ENCODE measurements at regions not wholly inside any gene's neighbourhood (a gene's known extent, or its start where the extent isn't known, plus 50 kb on each side); places are given as distances from the start of the nearest gene placed in this dataset.
"Not testable (repeated sequence)": the region's sequence is repeated elsewhere in the genome, so short reads cannot be mapped to it uniquely, and the experiment has no call there.

DNA sequence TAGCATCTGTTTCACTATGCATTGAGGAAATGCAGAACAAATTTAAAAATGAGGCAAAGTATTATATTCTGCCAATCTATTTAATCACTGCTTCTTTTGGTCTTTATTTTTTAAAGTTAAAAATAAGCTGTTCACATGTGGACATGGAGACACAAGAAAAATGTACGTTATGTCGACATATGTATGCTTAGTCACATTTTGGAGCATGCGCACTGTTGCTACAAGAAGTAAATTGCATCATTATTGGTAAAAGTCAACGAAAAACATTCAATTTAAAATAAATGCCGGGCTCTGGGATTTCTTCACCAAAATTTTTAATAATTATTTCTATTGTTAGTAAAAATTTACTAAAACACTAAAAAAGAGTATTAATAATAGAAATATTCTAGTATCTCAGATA, 876.3 kb upstream of the CTNND2 start:
- no peak for DNase-seq

DNA sequence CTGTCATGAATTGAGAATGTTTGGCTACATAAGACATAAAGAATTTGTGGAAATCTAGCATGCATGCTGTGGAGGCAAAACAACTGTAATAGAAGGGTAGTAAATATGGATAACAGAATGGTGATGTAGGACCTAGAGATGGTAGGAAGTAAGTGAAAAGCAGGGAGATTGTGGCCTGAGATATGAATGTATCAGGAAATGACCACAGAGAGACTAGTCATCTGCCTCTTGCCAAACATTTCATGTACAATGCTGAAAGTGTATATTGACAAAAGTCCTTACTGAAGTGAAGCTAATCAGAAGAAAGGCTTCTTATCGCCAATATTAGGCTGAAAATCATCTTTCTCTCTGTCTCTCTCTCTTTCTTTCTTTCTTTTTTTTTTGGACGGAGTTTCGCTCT, 873.1 kb upstream of the CTNND2 start:
- DNase-seq: no peak

DNA sequence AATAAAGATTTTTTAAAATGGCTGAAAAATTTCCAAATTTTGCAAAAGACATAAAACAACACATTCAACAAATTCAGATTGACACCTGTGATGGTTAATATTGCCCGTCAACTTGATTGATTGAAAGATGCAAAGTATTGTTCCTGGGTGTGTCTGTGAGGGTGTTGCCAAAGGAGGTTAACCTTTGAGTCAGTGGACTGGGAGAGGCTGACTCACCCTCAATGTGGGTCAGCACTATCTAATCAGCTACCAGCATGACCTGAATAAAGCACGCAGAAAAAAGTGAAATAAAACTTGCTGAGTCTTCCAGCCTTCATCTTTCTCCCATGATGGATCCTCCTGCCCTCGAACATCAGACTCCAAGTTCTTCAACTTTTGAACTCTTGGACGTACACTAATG, 868.0 kb upstream of the CTNND2 start:
- no peak for DNase-seq

DNA sequence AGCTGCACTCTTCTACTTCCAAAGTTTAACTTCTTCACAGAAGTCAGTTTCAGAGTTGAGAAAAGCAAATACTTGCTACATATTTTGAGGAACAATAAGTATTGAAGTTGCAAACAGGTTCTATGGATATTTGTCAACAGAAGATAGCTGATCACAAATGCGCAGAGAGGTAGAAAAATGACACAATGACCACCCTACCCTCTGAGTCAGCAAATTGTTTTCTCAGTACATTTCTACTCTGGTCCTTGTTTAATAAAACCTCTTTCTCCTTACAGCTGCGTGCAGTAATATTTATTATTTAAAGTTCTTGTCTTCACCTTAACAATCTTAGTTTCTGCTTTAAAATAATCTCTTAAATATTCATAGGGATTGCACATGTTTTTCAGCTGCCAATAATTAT, 855.1 kb upstream of the CTNND2 start:
- DNase-seq: no peak

DNA sequence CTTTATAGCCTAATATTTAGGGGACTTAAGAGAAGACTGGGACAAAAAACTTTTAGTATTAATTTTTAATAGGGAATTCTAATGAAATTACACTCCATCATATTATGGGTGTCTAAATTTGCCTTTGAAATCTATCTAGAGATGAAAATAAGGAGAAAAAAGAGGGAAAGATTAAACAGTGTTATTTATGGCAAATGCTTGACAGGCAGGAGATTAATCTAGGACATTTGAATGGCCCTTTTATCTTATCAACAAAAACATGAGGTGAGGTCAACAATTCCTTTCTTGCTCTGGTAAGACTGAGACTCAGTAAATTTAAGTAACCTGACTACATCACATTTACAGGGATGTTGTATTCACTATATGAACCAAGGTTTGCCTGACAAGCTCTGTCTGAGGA, 852.8 kb upstream of the CTNND2 start:
- DNase-seq: no peak

DNA sequence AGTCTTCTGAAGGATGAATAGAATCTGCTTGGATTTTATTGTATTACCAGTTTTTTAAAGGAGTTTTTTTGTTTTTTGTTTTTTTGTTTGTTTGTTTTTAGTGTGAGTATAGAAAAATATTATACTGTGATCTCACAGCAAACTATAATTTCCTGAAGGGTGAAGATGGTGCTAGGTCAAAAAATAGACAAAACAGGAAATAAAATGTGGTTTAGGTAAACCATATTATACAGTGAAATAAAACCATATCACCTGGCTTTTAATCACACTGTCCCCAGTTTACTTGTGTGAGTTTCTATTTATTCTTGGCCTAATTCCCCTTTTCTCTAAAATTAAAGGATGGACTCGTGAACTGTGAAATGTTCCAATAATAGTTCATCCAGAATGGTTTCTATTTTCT, 841.3 kb upstream of the CTNND2 start:
- no peak for DNase-seq

DNA sequence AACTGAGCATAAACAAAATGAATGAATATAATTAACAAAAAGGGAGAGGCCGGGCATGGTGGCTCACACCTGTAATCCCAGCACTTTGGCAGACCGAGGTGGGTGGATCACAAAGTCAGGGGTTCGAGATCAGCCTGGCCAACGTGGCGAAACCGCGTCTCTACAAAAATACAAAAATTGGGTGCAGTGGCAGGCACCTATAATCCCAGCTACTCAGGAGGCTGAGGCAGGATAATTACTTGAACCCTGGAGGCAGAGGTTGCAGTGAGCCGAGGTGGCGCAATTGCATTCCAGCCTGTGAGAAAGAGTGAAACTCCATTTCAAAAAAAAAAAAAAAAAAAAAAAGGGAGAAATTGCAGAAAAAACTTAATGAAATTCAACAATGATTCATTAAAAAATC, 839.3 kb upstream of the CTNND2 start:
- no peak for DNase-seq

DNA sequence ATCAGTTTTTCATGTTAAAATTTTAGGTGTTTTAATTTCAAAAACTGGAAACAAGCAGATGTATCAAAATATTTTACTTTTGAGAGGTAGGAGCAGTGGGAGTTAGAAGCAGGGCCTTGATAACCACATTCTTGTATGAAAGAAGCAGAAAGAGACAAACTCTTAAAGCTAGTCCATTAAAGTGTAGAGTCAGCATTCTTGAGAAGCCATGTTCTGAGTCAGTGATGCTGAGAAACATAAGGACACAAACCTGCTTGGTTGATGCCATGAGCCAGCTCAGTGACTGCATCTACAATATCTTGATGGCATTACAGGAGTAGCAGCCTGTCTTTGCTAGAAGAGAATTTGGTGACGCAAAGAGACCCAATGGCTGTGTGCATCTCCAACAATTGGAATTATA, 826.1 kb upstream of the CTNND2 start:
- no peak for DNase-seq

DNA sequence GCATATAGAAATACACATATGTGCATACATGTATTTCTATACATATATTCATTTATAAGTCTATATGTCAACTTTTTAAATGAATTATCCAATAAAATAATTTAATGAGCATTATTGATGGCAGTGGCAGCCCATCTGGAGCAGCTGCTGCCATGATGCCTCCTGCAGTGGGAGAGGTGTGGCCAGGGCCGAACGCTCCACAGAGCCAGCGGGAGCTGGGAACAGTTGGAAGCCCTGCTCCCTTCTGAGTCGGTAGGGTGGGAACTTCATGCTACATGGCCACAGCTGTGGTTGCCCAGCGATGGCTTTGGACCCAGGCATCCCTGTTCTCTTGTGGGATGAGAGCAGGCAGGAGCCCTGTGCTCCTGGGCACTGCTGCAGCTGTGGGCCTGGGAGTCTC, 812.4 kb upstream of the CTNND2 start:
- no peak for DNase-seq

DNA sequence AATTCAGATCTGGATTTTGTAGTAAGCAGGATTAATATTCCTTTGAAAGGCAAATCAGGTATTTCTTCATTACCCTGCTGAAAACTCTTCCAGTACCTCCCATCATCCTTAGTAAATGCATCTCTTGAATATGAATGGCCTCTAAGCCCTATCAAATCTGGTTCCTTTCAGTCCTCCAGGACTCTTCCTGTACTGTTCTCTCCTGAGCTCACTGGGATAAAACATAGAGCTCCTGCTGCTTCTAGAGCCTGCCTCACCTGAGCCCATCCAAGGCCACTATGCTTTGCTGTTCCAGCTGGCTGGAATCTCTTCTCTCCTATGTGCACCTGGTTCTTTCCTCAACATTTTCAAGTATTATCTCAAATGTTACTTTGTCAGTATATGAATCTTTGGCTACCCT, 803.3 kb upstream of the CTNND2 start:
- DNase-seq: no peak

DNA sequence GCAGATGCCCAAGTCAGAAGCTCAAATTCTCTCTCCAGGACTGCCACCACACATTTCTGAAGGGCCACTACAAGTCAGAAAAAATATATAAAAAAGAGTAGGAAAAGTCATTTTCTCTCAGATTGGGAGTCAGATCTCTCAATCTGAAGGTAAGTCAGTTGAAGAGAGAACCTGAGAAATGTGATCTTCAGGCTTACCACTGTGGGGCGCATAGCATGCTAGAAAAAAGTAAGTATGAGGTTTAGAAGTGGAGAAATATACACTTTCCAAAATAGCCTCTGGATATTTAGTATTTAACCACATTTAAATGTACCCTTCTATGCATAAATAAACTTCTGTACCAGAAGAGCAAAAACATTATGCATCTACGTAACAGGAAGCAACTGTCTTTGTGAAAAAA, 800.7 kb upstream of the CTNND2 start:
- no peak for DNase-seq

DNA sequence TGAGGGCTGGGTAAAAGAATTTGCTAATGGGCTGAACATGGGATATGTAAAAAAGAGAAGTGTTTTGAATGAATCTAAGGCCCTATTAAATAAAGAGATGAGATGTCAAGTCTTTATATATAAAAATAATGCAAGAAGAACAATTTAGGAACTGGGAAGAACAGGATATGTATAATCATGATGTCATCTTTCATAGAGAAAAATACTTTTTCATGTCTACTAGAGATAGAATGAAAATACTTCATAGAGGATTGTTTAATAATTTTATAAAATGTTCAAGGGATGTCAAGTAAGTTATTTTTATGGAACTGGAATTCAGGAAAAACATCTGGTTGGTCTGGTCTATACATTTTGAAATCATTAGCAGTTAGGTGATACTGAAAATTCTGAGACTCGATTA, 799.0 kb upstream of the CTNND2 start:
- no peak for DNase-seq

DNA sequence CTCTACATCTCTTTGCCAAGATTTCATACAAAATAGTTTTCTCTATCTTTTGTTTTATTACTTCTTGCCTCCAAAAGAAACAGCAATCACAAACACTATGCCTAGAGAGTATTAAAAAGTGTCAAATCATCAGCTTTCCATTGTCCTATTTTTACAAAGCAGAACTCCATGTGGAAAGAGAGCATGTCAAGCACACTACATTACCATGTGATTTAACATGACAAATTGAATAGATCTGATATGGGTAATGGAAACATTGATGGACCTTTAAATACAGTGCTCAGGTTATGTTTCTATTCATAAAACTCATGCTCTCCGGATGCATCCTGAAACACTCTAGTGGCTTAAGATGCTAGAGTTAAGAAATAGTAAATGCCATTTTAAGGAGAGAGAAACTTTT, 791.4 kb upstream of the CTNND2 start:
- DNase-seq: no peak

DNA sequence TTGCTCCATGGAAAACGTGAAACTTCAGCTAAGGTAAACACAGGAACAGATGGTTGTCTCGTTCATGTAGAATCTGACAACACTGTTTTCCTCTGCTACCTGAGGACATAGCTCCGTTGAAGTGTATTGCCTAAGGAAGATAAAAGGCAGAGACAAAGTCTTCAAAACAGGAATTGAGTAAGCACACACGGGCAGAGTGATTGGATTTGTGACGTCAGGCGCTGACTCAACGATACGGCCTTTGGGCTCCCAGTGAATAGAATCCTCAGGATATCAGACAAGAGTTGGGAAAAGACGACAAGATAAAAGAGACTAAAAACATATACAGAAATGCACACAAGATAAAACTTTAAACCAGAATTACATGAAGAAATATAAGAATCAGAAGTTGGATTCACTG, 787.1 kb upstream of the CTNND2 start:
- DNase-seq: no peak

DNA sequence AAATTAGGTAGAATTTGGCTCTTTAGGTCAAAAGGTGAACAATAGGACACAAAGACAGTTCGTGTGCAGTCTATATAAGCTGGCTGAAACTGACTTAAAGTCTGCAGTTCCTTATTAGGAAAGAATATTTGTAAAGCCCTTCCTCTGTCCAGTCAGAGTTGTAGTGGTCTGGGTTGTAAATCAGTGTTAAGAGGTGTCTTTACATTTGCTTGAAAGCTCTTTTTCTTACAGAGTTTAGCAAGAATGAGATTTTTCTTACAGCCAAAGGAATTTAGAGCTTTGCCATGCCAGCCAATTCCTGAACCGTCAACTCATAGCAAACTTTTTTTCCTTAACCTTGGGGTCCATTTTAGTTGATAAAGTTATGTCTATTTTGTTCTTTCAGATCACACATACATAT, 786.1 kb upstream of the CTNND2 start:
- DNase-seq: no peak

DNA sequence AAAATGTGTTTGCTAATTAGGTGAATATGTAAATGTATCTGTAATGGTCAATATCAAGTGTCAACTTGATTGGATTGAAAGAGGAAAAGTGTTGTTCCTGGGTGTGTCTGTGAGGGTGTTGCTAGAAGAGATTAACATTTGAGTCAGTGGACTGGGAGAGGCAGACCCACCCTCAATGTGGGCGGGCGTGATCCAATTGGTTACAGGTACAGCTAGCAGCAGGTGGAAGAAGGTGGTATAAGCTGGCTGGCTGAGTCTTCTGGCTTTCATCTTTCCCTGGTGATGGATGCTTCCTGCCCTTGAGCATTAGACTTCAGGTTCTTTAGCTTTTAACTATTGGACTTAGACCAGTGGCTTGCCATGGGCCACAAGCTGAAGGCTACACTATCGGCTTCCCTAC, 779.0 kb upstream of the CTNND2 start:
- DNase-seq: no peak

DNA sequence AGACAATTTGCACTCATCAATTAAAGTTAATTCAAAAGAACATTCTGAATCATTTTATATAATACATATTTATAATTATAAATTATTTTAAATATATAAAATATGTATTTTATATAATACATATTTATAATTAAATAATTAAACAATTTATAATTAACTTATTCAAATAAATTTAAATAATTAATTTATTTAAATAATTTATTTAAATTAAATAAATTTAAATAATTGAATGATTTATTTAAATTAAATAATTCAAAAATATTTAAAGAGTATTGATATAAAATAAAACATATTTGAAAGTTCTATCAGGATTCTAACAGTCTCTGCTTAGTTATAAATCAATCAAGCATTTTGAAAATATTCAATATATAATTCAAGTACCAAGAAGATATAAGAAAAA, 775.5 kb upstream of the CTNND2 start:
- DNase-seq: no peak

DNA sequence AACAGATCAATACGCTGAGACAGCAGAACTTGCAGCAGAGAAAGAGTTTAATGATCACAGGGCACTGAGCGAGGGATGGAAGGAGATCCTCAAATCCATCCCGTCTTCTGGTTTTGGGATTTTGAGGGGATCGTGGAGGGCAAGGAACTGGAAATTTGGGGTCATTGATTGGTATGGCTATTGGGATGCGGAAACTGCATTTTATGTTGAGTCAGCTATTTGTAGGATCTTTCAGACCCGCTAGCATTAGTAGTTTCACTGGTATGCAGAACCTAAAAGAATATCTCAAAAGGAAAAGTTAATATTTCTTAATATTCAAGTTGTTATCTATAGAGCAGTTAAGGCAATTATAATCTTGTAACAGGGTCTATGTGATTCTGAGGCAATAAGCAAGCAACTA, 771.7 kb upstream of the CTNND2 start:
- no peak for DNase-seq

DNA sequence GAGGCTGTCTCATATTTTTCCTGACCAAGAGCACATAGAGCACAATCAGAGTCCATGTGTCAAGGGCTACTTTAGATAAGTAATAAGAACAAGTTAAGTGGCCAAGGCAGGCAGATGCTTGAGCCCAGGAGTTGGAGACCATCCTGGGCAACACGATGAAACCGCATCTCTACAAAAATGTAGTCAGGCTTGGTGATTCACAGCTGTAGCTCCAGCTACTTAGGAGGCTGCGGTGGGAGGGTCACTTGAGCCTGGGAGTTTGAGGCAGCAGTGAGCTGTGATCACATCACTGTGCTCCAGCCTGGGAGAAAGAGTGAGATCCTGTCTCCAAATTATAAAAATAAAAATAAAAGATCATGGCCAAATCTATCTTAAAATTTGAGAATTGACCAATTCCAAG, 767.9 kb upstream of the CTNND2 start:
- DNase-seq: no peak

DNA sequence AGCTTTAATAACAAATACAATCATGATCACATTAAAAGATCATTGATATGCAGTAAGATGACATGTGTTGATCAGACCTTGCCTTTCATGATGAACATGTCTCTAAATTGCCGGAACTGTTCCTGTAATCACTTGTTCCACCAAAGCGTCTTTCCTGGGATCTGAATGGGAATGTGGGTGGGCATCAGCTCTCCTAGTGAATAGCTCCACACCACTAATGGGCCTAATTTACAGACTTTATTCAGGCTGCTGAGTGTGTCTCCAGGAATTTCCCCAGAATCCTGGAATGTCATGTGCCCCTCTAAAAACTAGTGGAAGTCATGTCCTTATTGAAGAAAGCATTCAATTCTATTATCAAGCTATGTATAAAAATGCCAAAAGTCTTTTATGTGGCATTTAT, 765.1 kb upstream of the CTNND2 start:
- DNase-seq: no peak

DNA sequence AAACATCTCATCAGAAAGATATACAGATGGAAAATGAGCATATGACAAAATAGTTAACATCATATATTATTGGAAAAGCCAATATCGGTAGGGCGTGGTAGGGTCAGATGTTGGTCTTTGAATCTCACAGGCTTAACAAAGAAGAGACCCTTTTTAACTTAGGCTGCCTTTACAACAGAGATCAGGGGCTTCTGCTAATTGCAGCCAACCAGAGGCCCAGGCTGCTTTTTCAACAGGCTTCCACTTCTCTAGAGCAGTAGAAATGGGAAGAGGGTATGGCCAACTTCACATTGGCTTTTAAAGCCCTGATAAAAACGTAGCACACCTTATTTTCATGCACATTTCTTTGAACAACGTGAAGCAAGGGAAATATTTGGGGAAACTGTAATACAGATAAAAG, 764.3 kb upstream of the CTNND2 start:
- DNase-seq: no peak

DNA sequence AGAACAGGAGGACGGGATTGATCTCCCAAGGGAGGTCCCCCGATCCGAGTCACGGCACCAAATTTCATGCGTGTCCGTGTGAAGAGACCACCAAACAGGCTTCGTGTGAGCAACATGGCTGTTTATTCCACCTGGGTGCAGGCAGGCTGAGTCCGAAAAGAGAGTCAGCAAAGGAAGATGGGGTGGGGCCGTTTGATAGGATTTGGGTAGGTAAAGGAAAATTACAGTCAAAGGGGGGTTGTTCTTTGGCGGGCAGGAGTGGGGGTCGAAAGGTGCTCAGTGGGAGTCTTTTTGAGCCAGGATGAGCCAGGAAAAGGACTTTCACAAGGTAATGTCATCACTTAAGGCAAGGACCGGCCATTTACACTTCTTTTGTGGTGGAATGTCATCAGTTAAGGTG, 763.6 kb upstream of the CTNND2 start:
- not testable (repeated sequence) for DNase-seq

DNA sequence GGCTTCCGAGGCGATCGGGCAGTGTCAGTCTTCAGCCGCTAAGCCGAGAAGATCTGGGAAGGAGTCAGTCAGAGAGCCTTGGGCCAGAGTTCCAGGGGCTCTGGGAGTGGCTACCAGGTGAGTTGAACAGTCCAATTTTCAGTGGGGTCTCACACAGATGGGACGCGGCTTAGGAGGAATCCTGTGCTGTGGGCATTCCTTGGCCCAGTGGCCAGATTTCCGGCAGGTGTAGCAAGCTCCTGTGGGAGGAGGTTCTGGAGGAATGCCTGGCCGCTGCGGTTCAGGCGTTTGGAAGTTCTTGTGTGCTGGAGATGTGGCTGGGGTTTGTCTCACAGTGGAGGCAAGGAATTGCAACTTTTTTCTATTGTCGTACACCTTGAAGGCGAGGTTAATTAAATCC, 761.5 kb upstream of the CTNND2 start:
- not testable (repeated sequence) for DNase-seq

DNA sequence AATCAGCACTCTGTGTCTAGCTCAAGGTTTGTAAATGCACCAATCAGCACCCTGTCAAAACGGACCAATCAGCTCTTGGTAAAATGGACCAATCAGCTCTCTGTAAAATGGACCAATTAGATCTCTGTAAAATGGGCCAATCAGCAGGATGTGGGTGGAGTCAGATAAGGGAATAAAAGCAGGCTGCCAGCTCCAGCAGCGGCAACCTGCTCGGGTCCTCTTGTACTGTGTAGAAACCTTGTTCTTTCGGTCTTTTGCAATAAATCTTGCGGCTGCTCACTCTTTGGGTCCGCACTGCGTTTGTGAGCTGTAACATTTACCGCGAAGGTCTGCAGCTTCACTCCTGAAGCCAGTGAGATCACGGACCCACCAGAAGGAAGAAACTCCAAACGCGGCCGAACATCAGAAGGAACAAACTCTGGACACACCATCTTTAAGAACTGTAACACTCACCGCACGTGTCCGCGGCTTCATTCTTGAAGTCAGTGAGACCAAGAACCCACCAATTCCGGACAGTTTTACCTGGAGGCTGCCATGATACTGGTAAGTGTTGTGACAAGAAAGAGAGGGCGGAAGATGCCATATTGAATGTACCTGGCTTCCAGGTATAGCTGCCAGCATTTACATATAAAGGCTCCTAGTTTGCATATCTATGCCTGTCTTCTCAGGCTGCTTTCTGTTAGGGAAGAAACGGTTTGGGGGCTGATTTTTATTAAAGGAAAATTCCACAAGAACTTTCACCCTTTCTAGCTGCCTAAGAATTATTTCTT, 758.5 kb upstream of the CTNND2 start:
- no peak for DNase-seq

Data from anterior cingulate cortex (tissue), 58 donors.